ENCODE measurements at regions not wholly inside any gene's neighbourhood (a gene's known extent, or its start where the extent isn't known, plus 50 kb on each side); places are given as distances from the start of the nearest gene placed in this dataset.

- TF ChIP-seq CTCF (IDR thresholded peaks at IDR 0.05; ENCODE audit: extremely low read depth in 1 of 2, insufficient read depth in 1 of 2, low read depth in 1 of 2, low read length in 2 of 2) (no peak), POLR2A (IDR thresholded peaks at IDR 0.05; ENCODE audit: low read depth, low read length) (no peak), EZH2 (IDR thresholded peaks at IDR 0.05; ENCODE audit: borderline replicate concordance, low read depth, low read length, severe bottlenecking) (no peak), MAX (IDR thresholded peaks at IDR 0.05; ENCODE audit: insufficient read depth, insufficient read length) (no peak), POLR2AphosphoS5 (IDR thresholded peaks at IDR 0.05; ENCODE audit: insufficient read depth, low read depth, low read length) (no peak), GATA2 (IDR thresholded peaks at IDR 0.05; ENCODE audit: insufficient read depth, insufficient read length, low read depth, low read length) (no peak)
Measured at GRCh38 chr1:238981317-238981933, 404.9 kb upstream of the CHRM3 start.

Measured in endothelial cell of umbilical vein (primary cell).